ENCODE measurements at regions not wholly inside any gene's neighbourhood (a gene's known extent, or its start where the extent isn't known, plus 50 kb on each side); places are given as distances from the start of the nearest gene placed in this dataset.

GRCh38 chr2:47650001-47650535, 79.3 kb upstream of the KCNK12 start:
- Mint-ChIP-seq H3K27ac (ENCODE audit: unreplicated experiment) (peak overlapping the region; percentile 21), H3K4me1 (ENCODE audit: low read depth, unreplicated experiment) (no peaks in the 10 kb centered on the region), H3K9me3 (ENCODE audit: unreplicated experiment) (no peaks in the 10 kb centered on the region), H3K4me3 (ENCODE audit: unreplicated experiment) (no peak overlapping the region), H3K36me3 (ENCODE audit: insufficient read depth, unreplicated experiment) (no peaks in the 10 kb centered on the region), H3K27me3 (ENCODE audit: insufficient read depth, unreplicated experiment) (no peaks in the 10 kb centered on the region)
- no TSS peak for BruUV-seq (replicated peaks)
- no peaks in the 10 kb centered on the region for H3K9me3 ChIP-seq
- CTCF ChIA-PET = no interaction called here
- H3K4me3 ChIP-seq (ENCODE audit: low read depth, low read length) = no peak overlapping the region
- TF ChIP-seq CTCF (IDR thresholded peaks at IDR 0.05; ENCODE audit: insufficient read depth in 1 of 2, low read depth in 1 of 2, low read length in 1 of 2, severe bottlenecking in 1 of 2, unreplicated experiment in 1 of 2) = no peak
- H3K36me3 ChIP-seq (ENCODE audit: control insufficient read depth, insufficient read depth, low read length) = no peaks in the 10 kb centered on the region
- intact Hi-C loops (cut with micrococcal nuclease; ENCODE audit: unreplicated experiment) = loop anchor here (10.0 kb wide), 1 partner anchor 115 kb away; no protein-coding TSS in a partner anchor
- peaks cover 7% of the 10 kb centered on the region; the same call in 1 of the 2 replicates for H3K4me1 ChIP-seq
- H3K27me3 ChIP-seq (replicated peaks; ENCODE audit: control insufficient read depth, insufficient read depth, low read length) = no peaks in the 10 kb centered on the region
- POLR2A ChIA-PET = no interaction called here
- no peak for DNase-seq

- H3K9me3 Mint-ChIP-seq (ENCODE audit: unreplicated experiment) = no peaks in the 10 kb centered on the region
- no peaks in the 10 kb centered on the region for H3K4me1 Mint-ChIP-seq (ENCODE audit: low read depth, unreplicated experiment)
These were observed 74.5 kb upstream of the KCNK12 start for GRCh38 chr2:47645246-47645645.

GRCh38 chr2:47644351-47644750, 73.6 kb upstream of the KCNK12 start:
- ChIA-PET POLR2A (no interaction called here), CTCF (no interaction called here)
- no peaks in the 10 kb centered on the region for H3K9me3 Mint-ChIP-seq (ENCODE audit: unreplicated experiment)

More at GRCh38 chr2:47645246-47645645, 74.5 kb upstream of the KCNK12 start:
- no peak for TF ChIP-seq CTCF (IDR thresholded peaks at IDR 0.05; ENCODE audit: insufficient read depth in 1 of 2, low read depth in 1 of 2, low read length in 1 of 2, severe bottlenecking in 1 of 2, unreplicated experiment in 1 of 2)
- no peaks in the 10 kb centered on the region for H3K36me3 ChIP-seq (ENCODE audit: control insufficient read depth, insufficient read depth, low read length)
- peaks cover 5% of the 10 kb centered on the region; the same call in 1 of the 2 replicates for H3K4me1 ChIP-seq
- Mint-ChIP-seq H3K36me3 (ENCODE audit: insufficient read depth, unreplicated experiment) (no peaks in the 10 kb centered on the region), H3K27ac (ENCODE audit: unreplicated experiment) (no peak overlapping the region), H3K27me3 (ENCODE audit: insufficient read depth, unreplicated experiment) (peaks cover 4% of the 10 kb centered on the region), H3K4me3 (ENCODE audit: unreplicated experiment) (no peak overlapping the region)
- CTCF ChIA-PET = no interaction called here
- no peak overlapping the region for H3K4me3 ChIP-seq (ENCODE audit: low read depth, low read length)
- POLR2A ChIA-PET = no interaction called here
- BruUV-seq (replicated peaks) = no TSS peak
- H3K9me3 ChIP-seq = no peaks in the 10 kb centered on the region
- no peak for DNase-seq
- no peaks in the 10 kb centered on the region for H3K27me3 ChIP-seq (replicated peaks; ENCODE audit: control insufficient read depth, insufficient read depth, low read length)
- intact Hi-C loops (cut with micrococcal nuclease; ENCODE audit: unreplicated experiment) = no loop called here

More at GRCh38 chr2:47644351-47644750, 73.6 kb upstream of the KCNK12 start:
- no peaks in the 10 kb centered on the region for H3K36me3 Mint-ChIP-seq (ENCODE audit: insufficient read depth, unreplicated experiment)
- no peaks in the 10 kb centered on the region for H3K27me3 ChIP-seq (replicated peaks; ENCODE audit: control insufficient read depth, insufficient read depth, low read length)
- no peaks in the 10 kb centered on the region for H3K9me3 ChIP-seq
- no peak for TF ChIP-seq CTCF (IDR thresholded peaks at IDR 0.05; ENCODE audit: insufficient read depth in 1 of 2, low read depth in 1 of 2, low read length in 1 of 2, severe bottlenecking in 1 of 2, unreplicated experiment in 1 of 2)
- peaks cover 5% of the 10 kb centered on the region; the same call in 1 of the 2 replicates for H3K4me1 ChIP-seq
- H3K4me3 Mint-ChIP-seq (ENCODE audit: unreplicated experiment) = no peak overlapping the region
- no peak overlapping the region for H3K4me3 ChIP-seq (ENCODE audit: low read depth, low read length)
- no peak for DNase-seq
- H3K4me1 Mint-ChIP-seq (ENCODE audit: low read depth, unreplicated experiment) = no peaks in the 10 kb centered on the region
- no TSS peak for BruUV-seq (replicated peaks)
- H3K36me3 ChIP-seq (ENCODE audit: control insufficient read depth, insufficient read depth, low read length) = no peaks in the 10 kb centered on the region
- intact Hi-C loops (cut with micrococcal nuclease; ENCODE audit: unreplicated experiment) = no loop called here
- H3K27ac Mint-ChIP-seq (ENCODE audit: unreplicated experiment) = no peak overlapping the region
- peaks cover 4% of the 10 kb centered on the region for H3K27me3 Mint-ChIP-seq (ENCODE audit: insufficient read depth, unreplicated experiment)
